Islet of Langerhans (tissue), 1 donor: ENCODE measurements at regions not wholly inside any gene's neighbourhood (a gene's known extent, or its start where the extent isn't known, plus 50 kb on each side); places are given as distances from the start of the nearest gene placed in this dataset.

Source experiments
- FAIRE-seq: peaks from one replicate; lab custom pipeline; 2011; peaks lifted over from hg19 to GRCh38; lab: Jason Lieb, UNC

DNA sequence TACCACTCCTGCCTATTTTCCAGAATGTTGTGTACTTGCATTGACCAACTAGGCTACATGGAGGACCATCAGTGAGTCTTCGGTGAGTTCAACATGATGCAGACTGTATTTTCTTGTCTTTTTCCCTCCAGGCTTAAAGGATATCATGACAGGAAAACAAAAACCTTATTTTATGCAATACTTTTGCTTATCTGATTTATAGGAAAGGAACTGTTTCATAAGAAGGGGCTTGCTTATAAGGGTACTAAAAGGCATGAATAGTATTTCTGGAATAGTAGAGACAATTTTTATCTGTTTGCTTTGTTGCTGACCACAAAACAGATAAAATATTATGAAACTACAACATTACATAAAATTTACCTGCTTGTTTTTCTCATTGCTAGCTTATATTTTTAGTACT lies 374.7 kb downstream of the KLF5 start:
- FAIRE-seq: no peak

DNA sequence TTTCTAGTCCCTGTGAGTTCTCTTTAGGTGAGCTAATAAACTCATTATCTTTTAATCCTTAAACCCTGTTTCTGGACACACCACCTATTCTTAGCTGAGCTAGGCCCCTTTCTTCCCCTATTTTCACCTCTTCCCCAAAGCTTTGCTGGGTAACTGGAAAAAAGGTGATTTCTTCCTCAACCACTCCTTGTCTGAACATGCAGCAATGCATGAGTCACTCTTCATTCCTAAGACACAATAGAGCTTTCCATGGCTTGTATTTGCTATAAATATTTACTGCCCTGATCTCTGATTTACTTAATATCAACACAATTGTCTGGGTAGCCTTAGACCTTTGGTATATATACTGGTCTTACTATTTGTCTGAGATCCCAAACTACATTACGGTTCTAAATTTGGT lies 370.9 kb downstream of the KLF5 start:
- no peak for FAIRE-seq

DNA sequence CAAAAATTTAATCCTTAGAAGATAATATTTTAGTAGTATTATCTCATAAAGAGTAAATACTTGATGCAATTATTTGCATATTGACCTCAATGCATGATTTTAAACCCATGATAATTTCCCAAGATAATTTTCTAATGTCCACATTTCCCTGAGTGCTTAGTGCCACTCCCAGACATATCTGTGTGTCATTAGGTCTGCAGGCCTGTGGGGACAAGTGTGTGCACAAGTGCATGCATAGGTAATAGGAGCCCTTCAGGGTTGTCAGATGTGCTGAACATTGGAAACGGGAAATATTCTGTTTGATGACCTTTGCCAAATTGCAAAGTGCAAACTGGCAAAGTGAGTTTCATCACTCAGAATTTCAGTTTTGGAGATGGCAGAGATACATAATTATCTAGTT lies 369.9 kb downstream of the KLF5 start:
- no peak for FAIRE-seq

DNA sequence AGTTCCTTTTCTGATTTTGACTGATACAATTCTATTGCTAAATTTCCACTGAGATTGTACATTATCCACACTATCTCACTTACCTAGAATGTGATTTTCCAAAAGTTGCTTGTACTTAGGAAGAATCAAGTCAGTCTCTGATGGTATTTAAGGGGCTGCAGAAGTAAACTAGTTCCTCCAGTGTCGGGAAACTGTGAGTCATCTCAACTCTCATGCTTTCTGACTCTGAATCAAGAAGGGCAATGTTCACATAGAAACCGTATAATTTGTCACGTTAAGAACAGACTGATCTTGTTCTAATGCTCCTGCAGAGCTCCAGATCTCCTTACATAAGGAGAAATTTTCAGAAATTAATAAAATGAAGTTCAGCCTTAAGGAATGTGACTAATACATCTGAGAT lies 369.3 kb downstream of the KLF5 start:
- FAIRE-seq: no peak

- no peak for FAIRE-seq
These were observed 364.2 kb downstream of the KLF5 start for GRCh38 chr13:73422973-73423372.

DNA sequence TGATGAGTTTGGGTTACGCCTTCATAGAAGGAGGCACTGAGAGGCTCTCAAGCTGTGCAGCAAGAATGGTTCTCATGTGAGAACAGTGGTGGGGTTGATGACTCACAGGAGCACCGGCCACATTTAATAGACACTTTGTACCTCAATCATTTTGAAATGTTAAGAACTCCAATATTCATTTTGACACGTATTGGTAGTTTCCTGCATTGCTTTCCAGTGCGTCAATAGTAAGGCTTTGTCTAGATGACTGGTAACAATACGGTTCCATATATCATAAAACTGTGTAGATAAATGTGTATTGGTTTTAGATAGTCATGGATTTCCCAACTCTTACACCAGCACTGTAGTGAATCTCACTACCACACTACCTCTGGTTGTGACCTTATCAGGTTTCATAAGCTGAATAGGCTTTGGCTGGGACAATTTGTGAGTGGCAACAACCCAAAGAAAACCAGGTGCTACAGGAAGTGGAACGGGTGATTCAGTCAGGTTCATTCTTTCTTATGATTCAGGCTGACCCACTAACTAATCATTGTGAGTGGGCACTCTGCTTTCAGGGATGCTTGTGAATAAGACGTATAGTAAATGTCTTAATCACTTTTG lies 362.6 kb downstream of the KLF5 start:
- FAIRE-seq: no peak

DNA sequence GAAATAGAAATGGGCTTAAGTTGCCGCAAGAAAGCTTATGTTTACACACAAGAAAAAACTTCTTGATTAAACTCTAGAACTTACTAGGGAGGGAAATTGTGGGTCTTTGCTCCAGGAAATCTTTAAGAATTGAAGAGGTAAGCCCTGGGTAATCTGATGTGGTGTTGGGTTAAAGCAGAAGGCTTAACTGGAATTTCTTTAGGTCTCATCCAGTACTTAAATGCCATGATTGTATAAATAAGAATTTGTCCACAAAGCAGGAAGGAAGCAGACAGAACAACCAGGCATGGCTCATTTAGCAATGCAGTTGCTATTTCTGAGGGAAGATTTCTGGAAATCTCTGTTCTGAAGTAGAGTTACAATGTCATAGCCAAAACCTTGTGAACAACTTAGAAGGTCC lies 360.4 kb downstream of the KLF5 start:
- no peak for FAIRE-seq

- no peak for FAIRE-seq
These were observed 358.3 kb downstream of the KLF5 start for GRCh38 chr13:73417012-73417615.

DNA sequence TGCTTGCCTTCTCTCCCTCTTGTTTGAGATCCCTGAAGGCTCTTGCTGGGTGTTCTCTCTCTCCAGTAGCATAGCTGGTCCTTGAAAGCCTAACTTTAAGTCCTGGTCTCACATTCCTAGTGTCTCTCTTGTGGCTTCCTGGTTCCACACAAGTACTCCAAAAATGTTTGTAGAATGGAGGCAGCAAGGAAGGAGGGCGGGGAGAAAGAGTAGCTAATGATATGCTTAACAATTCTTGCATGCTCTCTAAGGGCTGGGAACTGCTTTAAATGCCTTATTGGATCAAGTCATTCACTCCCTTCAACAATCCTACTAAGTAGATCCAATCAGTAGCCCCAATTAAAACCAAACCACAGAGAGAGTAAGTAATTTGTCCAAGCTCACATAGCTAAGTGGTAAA lies 357.3 kb downstream of the KLF5 start:
- no peak for FAIRE-seq

DNA sequence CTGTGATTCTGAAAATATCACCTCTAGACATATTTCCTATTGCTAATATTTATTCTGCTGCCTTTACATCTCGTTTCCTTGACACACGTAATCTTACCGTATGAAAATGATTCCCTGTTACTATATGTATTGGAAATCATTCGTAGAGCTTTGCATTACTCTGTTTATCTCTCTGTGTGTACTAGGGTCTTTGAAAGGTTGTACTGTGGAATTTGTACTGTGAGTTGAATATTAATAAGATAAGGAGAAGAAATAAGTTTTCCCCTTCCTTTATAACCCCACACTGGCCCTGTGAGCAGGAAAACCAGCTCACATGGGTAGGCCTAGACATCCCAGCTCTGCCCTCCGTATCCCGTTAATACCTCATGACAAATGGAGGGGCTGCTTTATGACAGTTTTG lies 354.9 kb downstream of the KLF5 start:
- FAIRE-seq: no peak

- FAIRE-seq: no peak
These were observed 354.1 kb downstream of the KLF5 start for GRCh38 chr13:73412933-73413332.

DNA sequence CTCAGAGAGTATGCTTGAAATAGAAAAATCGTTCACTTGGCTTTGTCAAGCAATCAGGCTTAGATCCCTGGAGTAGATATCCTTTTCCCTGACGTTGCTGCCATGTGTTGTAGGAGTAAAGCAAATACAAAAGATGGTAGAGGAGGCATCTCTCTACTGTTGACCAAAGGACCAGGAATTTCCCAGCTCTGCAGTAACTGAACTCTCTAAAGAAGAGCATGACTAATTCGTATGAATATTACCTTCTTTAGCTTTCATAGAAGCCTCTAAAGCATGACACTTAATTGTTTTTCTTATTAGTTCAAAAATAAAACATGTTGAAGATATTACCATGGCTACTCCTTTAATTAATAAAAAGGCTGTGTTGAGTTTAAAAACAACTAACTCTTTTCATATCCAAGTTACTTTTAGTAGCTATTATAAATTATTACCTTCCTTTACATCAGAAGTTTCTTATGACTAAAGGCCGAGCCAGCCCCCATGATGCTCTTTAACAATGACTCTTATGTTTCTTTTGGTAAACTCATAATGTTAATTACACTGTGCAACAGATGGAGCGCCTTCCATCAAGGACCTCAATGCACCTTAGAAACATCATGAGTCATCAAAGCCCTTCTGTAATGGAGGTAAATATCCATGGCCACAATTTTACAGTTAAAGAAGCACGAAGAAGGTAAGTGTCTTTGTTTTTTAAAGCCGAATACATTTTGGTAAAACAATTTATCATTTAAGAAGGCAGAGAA lies 352.4 kb downstream of the KLF5 start:
- FAIRE-seq: peak; percentile 43

GRCh38 chr13:73406454-73406853 lies 347.6 kb downstream of the KLF5 start:
- no peak for FAIRE-seq

DNA sequence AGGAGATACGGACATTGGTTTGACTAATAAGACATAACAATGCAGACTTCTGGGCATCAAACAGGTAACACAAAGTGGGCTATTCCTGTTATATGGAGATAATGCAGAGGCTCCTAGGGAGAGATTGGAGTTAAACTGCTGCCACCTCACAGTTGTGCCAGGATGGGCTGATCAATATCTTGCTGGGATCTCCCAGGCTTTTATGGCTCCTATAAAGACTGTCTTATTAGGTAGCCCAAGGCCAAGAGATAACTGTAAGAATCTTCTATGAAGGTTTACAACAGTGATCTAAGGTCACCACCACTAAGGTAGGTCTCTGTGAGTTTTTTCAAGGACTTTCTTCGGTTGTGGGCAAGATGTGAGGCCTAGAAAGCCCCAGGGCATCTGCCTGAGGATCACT lies 345.8 kb downstream of the KLF5 start:
- no peak for FAIRE-seq

- FAIRE-seq: no peak
These were observed 344.7 kb downstream of the KLF5 start for GRCh38 chr13:73403355-73404120.

DNA sequence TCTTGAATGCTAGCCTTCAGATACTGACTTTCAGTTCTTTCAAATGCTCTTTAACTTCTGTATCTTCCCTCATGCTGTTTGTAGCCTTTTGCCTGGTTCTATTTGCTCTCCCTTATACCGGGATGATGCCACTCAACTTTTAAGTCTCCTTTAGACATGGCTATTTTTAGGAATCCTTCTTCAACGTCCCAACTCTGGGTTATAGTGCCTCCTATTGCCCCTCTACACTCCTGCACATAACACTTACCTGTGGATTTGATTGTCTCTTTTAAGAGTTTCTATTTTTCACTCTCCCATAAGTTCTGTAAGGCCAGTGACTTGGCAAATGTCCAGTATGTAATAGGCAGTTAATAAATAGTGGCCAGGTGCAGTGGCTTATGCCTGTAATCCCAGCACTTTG lies 343.0 kb downstream of the KLF5 start:
- no peak for FAIRE-seq

GRCh38 chr13:73399347-73400216 lies 340.8 kb downstream of the KLF5 start:
- FAIRE-seq: no peak

- no peak for FAIRE-seq
These were observed 338.9 kb downstream of the KLF5 start for GRCh38 chr13:73397496-73398305.

GRCh38 chr13:73394066-73394465 lies 335.3 kb downstream of the KLF5 start:
- no peak for FAIRE-seq

DNA sequence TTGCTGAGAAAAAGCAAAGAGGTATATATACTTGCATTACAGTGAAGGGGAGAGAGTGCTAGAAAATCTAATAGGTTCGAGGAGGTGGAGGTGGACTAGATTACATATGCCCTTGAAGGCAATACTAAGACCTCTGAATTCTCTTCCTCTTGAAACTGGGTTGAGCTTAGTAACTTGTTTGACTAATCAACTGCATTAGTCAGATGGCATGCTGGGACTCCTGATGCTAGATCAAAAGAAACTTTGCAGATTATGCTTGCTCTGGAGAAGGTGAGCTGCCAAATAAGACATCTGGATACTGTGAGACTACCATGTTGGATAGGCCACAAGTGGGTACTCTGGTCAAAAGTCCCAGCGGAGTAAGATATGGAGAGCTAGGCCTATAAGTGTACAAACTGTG lies 331.3 kb downstream of the KLF5 start:
- no peak for FAIRE-seq

DNA sequence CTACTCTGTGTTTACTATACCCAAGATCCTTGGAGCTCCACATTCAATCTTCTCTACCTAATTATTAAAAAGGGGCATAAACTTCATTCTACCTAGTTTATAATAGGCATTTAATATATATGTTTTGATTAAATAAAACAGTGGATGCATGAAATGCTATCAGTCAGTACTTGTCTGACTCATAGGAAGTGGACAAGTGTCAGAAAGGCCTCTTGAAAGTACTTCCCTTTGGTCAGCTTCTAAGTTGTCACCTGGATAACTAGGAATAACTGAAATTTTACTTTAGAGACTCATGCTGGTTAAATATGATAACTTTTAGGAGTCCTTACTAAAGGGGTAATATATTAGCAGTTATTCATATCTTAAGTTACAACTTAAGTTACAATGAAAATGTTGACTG lies 329.8 kb downstream of the KLF5 start:
- no peak for FAIRE-seq
